HG03108 (cell line): ENCODE measurements at regions not wholly inside any gene's neighbourhood (a gene's known extent, or its start where the extent isn't known, plus 50 kb on each side); places are given as distances from the start of the nearest gene placed in this dataset.
"Not testable (repeated sequence)": the region's sequence is repeated elsewhere in the genome, so short reads cannot be mapped to it uniquely, and the experiment has no call there.

Source experiments
- ATAC-seq: cut with Tn5 transposase; IDR thresholded peaks from one replicate; pipeline ENCODE4 v1.9.1; 2021; ENCODE audit warnings: moderate library complexity; ENCODE audit not compliant: unreplicated experiment

- ATAC-seq = no peak
Observed at GRCh38 chr6:19209202-19209601, 628.0 kb upstream of the ID4 start.

GRCh38 chr6:19210849-19211590, 626.1 kb upstream of the ID4 start:
- ATAC-seq = no peak

- ATAC-seq = no peak
Observed at GRCh38 chr6:19214231-19214630, 622.9 kb upstream of the ID4 start.

- ATAC-seq = no peak
Observed at GRCh38 chr6:19219931-19220330, 617.2 kb upstream of the ID4 start.

- no peak for ATAC-seq
Observed at GRCh38 chr6:19231878-19232561, 605.1 kb upstream of the ID4 start.

GRCh38 chr6:19245656-19246055, 591.5 kb upstream of the ID4 start:
- ATAC-seq = no peak

GRCh38 chr6:19247181-19247580, 590.0 kb upstream of the ID4 start:
- not testable (repeated sequence) for ATAC-seq

- ATAC-seq = not testable (repeated sequence)
Observed at GRCh38 chr6:19256123-19256522, 581.0 kb upstream of the ID4 start.

- ATAC-seq = no peak
Observed at GRCh38 chr6:19261642-19262041, 575.5 kb upstream of the ID4 start.

GRCh38 chr6:19268117-19268516, 569.1 kb upstream of the ID4 start:
- no peak for ATAC-seq

- ATAC-seq = no peak
Observed at GRCh38 chr6:19268718-19269117, 568.5 kb upstream of the ID4 start.

GRCh38 chr6:19269341-19269898, 567.8 kb upstream of the ID4 start:
- no peak for ATAC-seq

GRCh38 chr6:19270616-19271015, 566.6 kb upstream of the ID4 start:
- no peak for ATAC-seq

GRCh38 chr6:19279273-19279684, 557.9 kb upstream of the ID4 start:
- ATAC-seq = no peak

- no peak for ATAC-seq
Observed at GRCh38 chr6:19287928-19288327, 549.2 kb upstream of the ID4 start.

GRCh38 chr6:19289457-19289856, 547.7 kb upstream of the ID4 start:
- no peak for ATAC-seq

GRCh38 chr6:19297880-19298279, 539.3 kb upstream of the ID4 start:
- ATAC-seq = no peak

GRCh38 chr6:19298421-19298820, 538.7 kb upstream of the ID4 start:
- ATAC-seq = no peak

- no peak for ATAC-seq
Observed at GRCh38 chr6:19299129-19299528, 538.0 kb upstream of the ID4 start.

GRCh38 chr6:19301980-19302379, 535.2 kb upstream of the ID4 start:
- ATAC-seq = no peak

- no peak for ATAC-seq
Observed at GRCh38 chr6:19303383-19303782, 533.8 kb upstream of the ID4 start.

- no peak for ATAC-seq
Observed at GRCh38 chr6:19309661-19310060, 527.5 kb upstream of the ID4 start.
